ENCODE measurements at regions not wholly inside any gene's neighbourhood (a gene's known extent, or its start where the extent isn't known, plus 50 kb on each side); places are given as distances from the start of the nearest gene placed in this dataset.

DNA sequence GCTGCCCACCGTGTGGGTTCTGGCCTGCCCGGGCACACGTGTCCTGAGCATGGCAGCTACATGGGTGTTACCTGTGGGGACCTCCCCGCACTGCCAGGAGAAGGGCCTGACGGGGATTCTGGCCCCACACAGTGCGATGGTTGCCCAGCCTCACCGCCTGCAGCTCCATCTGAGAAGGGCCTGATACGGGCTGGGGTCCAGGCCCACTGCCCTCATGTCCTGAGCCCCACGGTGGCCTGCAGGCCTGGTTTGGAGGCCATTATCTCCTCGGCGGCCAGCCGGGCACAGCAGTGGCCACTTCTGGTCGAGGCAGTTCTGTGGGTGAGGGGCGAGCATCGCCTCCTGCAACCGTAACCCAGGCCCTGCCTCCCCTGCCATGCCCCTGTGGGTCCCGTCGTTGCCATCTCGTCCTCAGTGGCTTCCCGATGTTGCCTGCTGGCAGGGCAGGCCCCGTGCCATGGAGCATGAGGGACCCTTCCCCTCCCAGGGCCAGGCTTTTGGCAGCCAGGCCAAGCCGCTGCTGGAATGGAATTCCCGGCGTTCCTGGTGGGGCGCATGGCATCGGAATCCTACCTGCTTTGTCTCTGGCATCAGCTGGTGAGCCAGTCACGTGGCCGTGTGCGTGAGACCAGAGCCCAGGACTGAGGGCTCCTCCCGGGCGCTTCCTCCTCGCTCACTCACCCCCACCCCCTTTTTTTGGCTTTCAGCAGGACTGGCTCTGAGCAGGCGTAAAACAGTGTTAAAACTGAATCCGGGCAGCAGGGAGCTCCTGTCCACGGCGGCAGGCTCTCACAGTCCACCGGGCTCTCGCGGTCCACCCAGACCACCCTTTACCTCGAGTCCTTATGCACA is 71.9 kb upstream of the PPARA start:
- peak; percentile 61 for DNase-seq (ENCODE audit: low spot score)

DNA sequence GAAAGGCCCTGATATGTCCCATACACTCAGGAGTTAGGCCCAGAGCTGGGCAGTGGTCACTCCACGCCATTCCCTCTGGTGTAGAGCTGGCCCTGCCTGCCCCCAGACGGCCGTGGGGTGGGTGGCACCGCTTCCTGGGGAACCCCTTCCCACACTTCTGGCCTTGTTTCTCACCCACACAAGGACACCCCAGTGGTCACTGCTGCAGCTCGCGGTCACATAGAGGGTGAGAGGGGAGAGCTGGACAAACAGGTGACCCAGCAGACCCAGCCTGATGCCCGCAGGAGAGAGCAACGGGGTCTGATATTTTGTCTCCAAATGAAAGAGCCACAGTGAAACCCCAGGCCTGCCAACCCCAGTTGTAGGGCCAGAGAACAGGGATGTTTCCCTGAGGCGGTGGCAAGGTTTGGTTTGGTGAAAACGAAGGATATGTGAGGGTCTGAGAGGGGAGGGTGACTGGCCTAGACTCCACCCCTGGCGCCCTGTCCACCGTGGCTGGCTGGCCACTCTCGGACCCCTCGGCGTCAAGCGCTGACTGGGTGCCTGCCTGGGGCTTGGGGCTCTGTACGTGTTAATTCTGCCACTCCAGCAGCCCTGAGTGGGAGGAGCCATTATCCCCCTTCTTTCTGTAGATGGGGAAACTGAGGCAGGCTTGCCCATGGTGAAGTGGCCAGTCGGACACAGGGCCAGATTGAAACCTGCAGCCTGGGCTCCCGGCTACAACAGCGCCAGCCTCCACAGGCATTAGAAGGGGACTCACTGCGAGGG is 71.0 kb upstream of the PPARA start:
- DNase-seq (ENCODE audit: low spot score) = peak; percentile 33

DNA sequence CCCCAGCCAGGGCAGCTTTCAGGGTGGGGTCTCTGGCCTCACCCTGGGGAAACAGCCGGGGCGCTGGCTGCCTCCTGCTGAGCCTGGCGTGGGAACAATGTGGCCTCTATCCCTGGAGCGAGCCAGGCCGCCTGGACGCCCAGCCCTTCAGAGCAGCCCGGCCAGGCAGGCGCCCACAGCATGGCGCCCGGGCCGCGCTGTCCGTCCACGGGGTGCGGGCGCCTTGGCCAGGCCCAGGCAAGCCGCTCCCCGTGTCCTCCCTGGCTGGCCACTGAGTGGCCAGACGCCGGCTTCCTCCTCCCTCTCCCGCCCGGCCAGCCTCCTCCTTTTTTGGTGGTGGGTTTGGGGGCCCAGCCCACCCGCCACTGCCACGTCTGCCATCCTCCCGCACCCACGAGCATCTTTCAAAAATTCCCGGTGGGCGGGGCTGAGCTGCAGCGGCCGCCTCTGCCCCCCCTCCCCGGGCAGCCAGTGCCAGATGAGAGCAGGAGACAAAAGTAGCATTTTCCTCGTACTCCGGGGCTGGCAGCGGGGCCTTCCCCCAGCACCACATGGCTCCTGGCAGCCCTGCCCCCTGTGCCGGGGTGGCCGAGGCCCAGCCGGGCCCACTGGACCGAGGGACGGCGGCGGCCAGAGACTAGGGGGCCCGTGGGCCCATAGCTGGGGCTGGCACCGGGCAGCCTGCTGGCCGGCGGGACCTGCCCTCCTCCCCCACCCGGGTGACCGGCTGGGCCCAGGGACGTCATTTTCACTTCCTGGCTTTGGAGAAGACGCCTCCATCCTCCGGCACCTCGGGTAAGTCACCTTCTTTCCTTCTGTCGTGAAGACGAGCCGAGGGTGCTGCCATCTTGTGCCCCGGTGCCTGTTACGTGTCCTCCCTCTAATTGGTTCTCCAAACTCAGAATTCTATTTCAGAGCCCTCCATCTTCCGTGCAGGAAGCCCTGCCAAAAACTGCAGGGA is 70.2 kb upstream of the PPARA start:
- DNase-seq (ENCODE audit: low spot score) = peak; percentile 97

DNA sequence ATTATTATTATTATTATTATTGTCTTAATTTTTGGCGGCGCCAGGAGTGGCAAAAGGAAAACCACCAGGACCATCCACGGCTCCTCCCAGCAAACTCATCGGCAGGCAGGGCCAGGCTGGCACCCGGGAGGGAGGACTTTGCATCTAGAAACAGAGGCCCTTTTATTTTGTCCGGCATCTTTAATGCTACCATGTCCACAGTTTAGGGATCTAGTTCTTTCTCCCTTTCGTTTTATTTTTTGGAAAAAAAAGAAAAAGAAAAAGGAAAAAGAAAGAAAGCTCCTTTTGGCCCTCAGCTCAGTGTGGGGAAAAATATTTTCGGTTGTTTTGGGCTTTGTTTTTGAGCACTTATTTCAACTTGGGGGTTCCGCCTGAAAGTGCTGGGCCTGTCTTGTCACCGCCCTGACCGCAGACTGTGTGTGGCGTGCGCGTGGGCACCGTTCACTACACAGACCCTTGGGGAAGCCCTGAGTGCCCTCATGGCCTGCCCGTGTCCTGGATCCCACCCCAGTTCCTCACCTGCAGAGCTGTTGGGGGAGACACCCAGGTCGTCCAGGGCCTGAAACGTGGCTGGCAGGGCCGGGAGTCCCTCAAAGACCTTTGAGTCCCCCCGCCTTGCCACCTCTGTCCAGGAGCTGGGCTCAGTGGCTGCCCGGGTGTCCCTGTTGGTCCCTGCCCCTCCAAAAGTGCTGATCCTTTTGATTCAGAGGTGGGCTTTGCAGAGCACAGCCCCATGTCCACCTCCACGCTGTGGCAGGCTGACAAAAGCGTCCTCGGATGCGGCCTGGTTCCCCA is 69.1 kb upstream of the PPARA start:
- DNase-seq (ENCODE audit: low spot score) = peak; percentile 88

DNA sequence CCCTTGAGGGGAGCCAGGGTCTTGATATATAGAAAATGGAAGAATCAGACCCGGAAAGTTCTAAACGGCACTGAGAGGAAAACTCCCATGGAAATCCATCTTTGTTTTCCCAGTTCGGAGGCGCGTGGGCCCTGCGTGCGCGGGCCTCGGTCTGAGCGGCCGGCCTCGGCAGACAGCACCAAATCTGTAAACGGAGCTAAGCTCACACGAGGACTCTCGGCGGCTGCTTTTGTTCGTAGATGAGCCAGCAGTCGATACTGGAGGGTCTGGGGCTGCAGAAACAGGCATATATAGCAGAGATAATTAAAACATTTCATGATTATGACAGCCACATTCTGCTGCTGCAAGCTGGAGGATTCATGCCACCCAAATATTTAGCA is 68.5 kb upstream of the PPARA start:
- peak; percentile 46 for DNase-seq (ENCODE audit: low spot score)

DNA sequence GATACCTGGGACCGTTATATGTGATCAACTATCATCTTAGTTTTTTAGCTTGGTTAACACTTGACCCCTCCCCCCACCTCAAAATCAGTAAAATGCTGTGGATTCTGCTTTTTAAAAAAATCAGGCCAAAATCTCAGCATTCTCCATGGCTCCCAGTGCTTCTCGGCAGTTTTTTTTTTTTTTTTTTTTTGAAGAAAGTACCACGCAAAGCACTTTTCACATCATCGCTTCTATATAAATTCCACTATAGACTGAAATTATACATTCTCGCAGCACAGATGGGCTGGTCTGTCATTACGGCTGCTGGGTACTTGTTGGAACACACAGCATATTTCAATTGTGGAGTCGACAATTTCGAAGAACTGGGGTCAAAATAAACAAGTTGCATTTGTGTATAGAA is 67.7 kb upstream of the PPARA start:
- no peak for DNase-seq (ENCODE audit: low spot score)

DNA sequence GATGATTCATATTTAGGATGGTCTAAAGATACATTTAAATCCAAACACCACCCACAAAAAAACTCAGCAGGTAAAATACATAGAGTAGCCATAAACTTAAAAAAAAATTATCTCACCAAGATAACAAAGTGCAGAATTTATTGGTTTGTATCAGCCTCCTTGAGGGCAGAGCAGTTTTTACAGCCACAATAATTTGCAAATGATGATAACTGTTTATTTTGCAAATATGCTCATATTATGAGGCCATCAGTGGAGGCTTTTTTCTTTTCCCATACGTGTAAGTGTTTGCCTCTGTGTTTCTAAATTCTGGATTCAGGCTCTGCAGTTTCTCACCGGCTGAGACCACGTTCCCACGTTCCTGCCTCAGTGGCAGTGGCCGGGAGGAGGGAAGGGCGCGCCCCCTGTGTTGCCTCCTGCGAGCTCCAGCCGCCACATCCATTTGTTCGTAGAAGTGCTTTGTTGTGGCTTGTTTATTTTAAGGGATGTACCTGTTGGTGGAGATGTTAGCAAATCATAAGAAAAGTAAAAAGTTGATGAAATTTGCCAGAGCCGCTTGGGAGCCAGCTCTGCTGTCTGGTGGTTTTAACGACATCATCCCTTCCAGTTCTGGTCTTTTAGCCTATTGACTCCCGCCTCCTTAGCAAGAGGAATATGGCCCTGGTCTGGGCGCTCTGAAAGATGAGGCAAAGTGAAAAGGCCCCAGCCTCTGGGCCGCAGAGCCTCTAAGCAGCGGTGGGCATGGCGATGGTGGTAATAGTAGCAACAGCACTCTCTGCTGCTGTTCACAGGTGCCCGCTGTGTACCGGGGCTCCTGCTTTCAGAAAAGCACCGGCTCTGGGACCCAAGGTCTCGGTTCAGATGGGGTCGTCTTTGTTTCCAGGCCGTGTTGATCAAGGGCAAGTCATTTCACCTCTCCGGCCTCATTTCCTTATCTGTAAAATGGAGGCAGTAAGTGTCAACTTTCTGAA is 66.7 kb upstream of the PPARA start:
- peak; percentile 27 for DNase-seq (ENCODE audit: low spot score)

DNA sequence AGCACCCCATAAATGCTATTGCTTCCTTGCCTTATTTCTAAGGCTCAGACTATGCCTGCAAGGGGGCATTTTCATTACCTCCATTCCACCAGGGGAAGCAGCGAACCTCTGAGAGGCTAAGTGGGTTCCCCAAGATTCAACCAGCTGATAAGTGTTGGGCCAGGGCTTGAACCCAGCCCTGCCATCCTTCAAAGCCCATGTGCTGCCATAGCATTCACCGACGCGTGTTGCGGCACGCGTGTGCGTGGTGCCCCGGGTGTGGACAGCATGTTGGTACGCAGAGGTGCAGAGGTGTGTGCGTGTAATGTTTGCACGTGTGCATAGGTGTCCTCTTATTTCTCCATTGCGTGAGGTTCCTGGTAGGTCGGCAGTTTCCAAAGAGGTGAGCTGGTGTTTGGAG is 66.0 kb upstream of the PPARA start:
- no peak for DNase-seq (ENCODE audit: low spot score)

DNA sequence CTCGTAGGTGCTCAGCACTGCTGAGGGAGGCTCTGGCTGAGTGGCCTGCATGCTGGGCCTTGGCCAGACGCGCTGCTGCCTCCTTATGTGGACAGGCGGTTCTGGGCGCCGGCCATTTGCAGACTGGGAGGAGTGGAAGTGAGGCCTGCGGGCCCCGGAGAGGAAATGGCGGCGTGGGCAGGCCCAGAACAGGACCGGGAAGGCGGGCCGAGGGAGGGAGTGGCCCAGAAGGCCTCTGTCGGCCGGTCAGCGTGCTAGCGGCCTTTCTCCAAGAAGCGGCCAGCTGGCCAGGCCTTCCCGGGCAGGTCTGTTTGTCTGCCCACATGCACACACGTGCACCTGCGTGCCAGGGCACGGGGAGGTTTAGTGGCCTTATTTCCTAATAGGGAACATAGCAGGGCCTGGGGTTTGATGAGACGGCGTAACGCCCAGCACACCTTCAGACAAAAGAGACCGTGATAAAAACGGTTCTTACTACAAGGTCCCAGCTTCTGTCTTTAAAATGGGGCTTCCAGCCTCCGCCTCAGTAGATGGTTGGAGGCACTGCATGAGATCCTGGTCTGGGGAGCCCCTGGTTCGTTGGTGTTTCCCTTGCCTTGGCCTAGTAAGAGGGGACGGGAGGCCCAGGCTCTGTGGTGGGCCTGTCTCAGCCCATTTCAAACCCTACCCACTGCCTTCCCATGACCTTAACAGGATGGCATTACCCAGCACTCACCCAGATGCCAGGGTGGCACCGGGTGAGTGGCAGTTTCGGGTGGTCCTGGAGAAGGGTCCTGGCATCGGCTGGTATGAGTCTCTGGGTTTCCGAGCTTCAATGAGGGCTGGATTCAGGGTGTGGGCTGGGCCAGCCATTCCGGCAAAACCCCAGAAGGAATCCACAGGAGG is 65.1 kb upstream of the PPARA start:
- peak; percentile 85 for DNase-seq (ENCODE audit: low spot score)

DNA sequence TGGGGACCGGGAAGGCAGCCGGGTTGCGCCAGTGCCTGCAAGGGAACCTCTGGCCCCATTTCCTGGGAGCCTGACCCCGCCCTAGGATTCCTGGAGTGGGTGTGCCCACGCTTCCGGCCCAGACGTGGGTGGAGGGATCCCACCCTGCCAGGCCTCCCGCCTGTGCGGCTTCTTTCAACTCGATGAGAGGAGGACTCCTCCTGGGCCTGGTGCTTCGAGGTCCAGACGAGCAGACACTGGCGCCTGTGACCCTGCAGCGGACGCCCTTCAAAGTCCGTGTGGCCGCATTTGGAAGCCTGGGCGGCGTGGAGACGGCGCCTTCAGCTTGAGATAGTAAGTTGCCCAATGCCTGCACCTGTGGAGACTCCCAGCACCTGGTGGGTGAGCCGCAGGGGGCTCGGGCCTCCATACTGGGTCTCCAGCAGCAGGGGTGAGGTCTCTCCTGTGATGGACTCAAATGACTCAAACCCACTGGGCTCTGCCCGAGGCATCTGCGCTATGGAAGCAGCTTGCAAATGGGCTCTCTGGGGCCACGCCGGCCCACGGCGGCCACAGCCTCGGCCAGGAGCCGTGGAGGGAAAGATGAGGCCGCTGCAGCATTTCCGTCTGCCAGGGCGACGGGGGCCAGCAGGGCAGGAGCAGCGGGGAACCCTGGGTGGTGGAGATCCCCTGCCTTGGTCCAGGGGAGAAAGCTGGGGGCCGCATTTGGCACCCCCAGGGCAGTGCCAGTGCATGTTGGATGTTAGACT is 64.3 kb upstream of the PPARA start:
- no peak for DNase-seq (ENCODE audit: low spot score)

DNA sequence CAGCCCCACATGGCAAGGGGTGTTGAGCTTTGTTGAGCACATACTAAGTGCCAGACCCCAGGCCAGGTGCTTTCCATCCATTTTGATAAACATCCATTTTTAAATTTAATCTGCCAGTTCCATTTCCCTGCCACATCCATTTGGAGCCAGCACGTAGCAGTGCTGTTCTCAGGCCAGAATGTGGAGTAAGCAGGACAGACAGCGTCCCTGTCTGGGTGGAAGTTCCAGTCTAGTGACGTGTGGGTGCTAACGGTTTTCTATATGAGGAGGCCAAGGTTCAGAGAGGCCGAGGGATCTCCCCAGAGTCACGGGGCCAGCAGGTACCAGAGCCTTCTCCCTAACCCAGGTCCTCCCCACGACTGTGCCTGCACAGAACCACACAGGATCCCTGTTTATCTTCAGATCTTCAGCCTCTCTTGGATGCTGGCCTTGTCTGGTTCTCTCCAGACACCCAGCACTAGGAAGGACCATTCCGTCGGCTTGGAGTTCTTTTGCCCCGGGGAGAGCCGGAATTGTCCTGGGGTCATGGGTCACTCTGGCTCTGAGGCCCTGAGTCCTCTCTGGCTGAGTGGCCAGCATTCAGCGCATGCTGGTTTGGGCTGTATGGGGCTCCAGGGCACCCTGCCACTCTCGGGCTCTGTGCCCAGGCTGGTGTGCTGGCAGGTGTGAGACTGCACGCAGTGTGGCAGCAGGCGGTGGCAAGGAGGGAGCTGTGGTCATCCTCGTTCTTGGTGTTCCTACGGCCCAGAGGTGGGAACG is 63.6 kb upstream of the PPARA start:
- peak; percentile 38 for DNase-seq (ENCODE audit: low spot score)

DNA sequence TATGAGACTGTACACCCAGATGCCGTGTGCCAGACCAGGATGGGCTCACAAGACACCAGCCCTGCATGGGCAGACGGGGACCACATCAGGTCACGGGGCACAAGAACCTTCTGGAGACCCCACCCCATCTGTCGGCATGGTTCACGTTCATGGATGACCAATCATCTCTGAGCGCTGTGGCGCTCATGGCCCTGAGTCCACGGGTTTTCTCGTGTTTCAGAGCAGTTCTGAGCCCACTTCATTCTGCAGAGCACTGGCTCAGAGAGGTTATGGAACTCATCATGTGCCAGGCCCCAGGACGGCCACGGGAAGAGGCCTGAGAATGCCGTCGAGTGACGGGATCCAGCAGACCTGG is 63.0 kb upstream of the PPARA start:
- no peak for DNase-seq (ENCODE audit: low spot score)

DNA sequence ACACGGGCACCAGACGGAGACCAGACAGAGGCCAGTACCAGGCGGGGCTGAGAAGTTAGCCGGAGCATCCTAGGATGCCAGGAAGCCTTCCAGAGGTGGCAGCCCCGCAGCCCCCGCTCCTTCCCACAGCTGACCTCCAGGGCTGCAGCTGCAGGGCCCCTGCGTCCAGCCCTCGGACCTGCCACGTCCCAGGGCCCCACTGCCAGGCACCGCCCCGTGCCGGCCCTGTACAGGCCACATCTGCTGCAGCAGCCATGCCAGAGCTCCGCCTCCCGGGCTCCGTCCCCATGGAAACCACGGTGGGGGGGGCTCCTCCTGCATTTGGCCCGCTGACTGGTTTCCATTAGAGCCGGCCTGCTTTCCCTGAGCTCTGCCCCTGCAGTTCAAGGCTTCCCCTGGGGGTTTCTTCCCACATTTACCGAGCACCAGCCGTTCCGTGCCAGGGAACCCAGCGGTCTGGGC is 62.5 kb upstream of the PPARA start:
- peak; percentile 98 for DNase-seq (ENCODE audit: low spot score)

DNA sequence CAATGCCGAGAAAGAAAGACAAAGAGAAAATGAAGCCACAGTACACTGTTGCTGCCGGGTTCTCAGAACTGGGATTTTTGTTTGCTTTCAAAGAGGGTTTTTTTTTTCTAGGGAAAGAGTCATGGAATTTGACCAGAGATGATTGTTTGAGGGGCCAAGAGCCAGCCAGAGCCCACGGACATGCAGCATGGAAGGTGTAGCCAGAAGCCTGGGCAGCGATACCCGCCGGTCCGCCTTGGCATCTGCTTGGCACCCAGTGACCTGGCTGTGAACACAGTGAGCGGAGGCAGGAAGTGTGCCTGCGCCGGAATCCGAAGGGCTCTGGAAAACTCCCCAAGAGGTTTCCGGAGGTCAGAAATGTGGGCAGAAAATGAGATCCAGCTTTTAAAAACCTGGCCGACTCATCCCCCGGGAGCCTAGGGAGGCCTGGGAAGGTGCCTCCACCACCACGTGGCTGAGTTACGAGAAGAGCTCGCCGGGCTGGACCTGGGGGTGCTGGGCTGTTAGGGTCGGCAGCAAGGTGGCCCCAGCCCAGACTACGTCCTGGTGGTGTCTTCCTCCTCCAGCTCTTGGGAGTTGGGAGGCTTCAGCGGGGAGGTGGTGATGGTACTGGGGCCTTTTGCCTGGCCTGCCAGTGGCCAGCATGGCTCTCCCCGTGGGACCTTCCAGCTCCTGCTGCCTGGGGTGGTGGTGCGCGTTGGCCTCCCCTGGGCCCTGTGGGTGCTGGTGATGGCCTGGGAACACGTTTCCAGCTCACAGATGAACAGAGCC is 61.6 kb upstream of the PPARA start:
- peak; percentile 64 for DNase-seq (ENCODE audit: low spot score)

DNA sequence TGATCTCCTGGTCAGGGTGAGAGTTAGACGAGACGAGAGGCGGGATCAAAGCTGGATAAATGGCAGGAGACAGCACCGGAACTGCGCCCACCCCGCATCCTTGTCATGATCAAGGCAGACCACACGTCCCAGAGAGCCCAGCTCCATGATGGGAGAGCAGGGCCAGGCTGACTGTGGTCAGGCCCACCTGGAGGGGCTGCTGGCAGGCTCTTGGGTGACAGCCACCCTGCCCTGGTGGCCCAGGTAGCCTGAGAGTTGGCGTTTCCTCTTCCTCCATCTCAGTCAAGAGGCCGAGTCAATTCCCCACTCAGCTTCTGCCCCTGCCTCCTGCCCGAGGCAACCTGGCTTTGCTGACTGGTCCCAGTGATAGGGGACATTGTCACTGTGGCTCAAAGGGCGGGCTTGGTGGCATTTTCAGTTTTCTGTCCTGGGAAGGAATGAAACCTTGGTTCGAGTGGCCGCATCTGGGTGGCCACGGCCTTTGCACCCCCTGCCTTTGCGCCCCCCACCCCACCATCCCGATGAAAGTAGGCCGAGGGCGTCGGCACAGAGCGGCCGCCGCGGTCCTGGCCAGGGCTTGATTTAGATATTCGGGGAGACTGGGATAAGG is 60.8 kb upstream of the PPARA start:
- no peak for DNase-seq (ENCODE audit: low spot score)

DNA sequence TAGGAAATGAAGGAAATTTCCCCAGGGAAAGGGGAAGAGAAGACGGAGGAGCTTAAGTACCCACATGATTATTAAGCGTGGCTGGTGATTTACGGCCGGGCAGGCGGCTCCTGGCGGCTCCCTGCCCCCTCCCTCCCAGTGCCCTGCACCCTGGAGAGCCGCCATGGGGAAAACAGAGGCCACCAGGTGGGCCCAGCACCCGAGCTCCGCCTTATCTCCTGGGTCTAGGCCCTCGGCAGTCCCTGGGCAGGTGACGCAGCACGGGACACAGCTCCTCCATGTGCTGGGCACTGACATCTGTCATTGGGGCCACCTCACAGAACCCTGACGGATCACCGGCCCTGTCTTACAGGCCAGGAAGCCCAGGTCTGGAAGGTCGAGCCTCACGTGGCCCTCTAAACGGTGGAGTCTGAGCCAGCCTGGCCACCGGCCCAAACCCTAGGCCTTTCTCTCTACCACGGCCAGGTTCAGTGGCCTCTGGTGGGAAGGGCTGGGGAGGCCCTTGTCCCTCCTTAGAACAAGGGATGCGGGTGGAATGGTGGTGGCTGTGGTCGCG is 60.2 kb upstream of the PPARA start:
- peak; percentile 33 for DNase-seq (ENCODE audit: low spot score)

Measured in globus pallidus (tissue), 1 donor.